Mesenchymal stem cell (in vitro differentiated cells and primary cell): ENCODE measurements at regions not wholly inside any gene's neighbourhood (a gene's known extent, or its start where the extent isn't known, plus 50 kb on each side); places are given as distances from the start of the nearest gene placed in this dataset.
A peak's percentile ranks its signal among the peaks of the same experiment; 100 is the strongest.

ENCODE experiments used
- DNase-seq: peaks from one replicate; pipeline ENCODE4 v3.0.0-alpha.2; 2013
- H2AFZ ChIP-seq: one replicate; pipeline ENCODE4 v1.6.1; 2013; ENCODE audit warnings: low read depth, mild to moderate bottlenecking, control low read depth, inconsistent platforms, low read length, moderate library complexity
- H2AK5ac ChIP-seq: 2 replicates; pipeline ENCODE4 v1.6.1; 2013; ENCODE audit warnings: low read length, moderate library complexity, mild to moderate bottlenecking, inconsistent platforms; ENCODE audit not compliant: severe bottlenecking
- H2BK120ac ChIP-seq: one replicate; pipeline ENCODE4 v1.6.1; 2013; ENCODE audit warnings: low read depth, mild to moderate bottlenecking, inconsistent platforms, low read length, moderate library complexity
- H2BK12ac ChIP-seq, 2 experiments: one replicate each; pipeline ENCODE4 v1.6.1; 2013; ENCODE audit warnings: inconsistent platforms in 2 of 2, low read length in 2 of 2, mild to moderate bottlenecking in 2 of 2, moderate library complexity in 2 of 2, control low read depth in 1 of 2
- H2BK15ac ChIP-seq: one replicate; pipeline ENCODE4 v1.6.1; 2013; ENCODE audit warnings: mild to moderate bottlenecking, low read depth, inconsistent platforms; ENCODE audit not compliant: poor library complexity, severe bottlenecking
- H2BK5ac ChIP-seq: 2 replicates; pipeline ENCODE4 v1.6.1; 2013; ENCODE audit warnings: low read depth, mild to moderate bottlenecking, low read length, control low read depth, inconsistent platforms; ENCODE audit not compliant: poor library complexity, severe bottlenecking
- H3K14ac ChIP-seq, 2 experiments: one replicate each; pipeline ENCODE4 v1.6.1; 2013; ENCODE audit warnings: inconsistent platforms in 2 of 2, low read length in 2 of 2, control low read depth in 1 of 2, mild to moderate bottlenecking in 1 of 2, moderate library complexity in 1 of 2
- H3K18ac ChIP-seq, 2 experiments: one replicate each; pipeline ENCODE4 v1.6.1; 2013; ENCODE audit warnings: inconsistent platforms in 2 of 2, low read length in 2 of 2, control low read depth in 1 of 2, low read depth in 1 of 2, mild to moderate bottlenecking in 1 of 2
- H3K23ac ChIP-seq, 2 experiments: one replicate each; pipeline ENCODE4 v1.6.1; 2013; ENCODE audit warnings: inconsistent platforms in 2 of 2, low read length in 2 of 2, mild to moderate bottlenecking in 2 of 2, moderate library complexity in 2 of 2, control low read depth in 1 of 2
- H3K27ac ChIP-seq: 2 replicates; pipeline ENCODE4 v1.5.1; 2013; ENCODE audit warnings: mild to moderate bottlenecking, moderate library complexity, low read length, control low read depth, inconsistent platforms; ENCODE audit not compliant: poor library complexity, severe bottlenecking
- H3K27me3 ChIP-seq, 2 experiments: 2 replicates each; pipeline versions ENCODE4 v1.6.1 to v1.7.0; 2013; ENCODE audit warnings: low read length in 2 of 2, mild to moderate bottlenecking in 2 of 2, moderate library complexity in 2 of 2, control low read depth in 1 of 2, inconsistent platforms in 1 of 2; ENCODE audit not compliant: control insufficient read depth in 1 of 2, insufficient read depth in 1 of 2
- H3K36me3 ChIP-seq, 2 experiments: 2 replicates each; pipeline versions ENCODE4 v1.6.1 to v1.7.0; 2013; ENCODE audit warnings: low read length in 2 of 2, control low read depth in 1 of 2, inconsistent platforms in 1 of 2, low read depth in 1 of 2, mild to moderate bottlenecking in 1 of 2; ENCODE audit not compliant: insufficient read depth in 2 of 2, control insufficient read depth in 1 of 2
- H3K4ac ChIP-seq, 2 experiments: one replicate each; pipeline ENCODE4 v1.6.1; 2013; ENCODE audit warnings: inconsistent platforms in 2 of 2, low read length in 2 of 2, mild to moderate bottlenecking in 2 of 2, moderate library complexity in 2 of 2, control low read depth in 1 of 2, low read depth in 1 of 2
- H3K4me1 ChIP-seq: 2 replicates; pipeline ENCODE4 v1.6.1; 2013; ENCODE audit warnings: low read depth, low read length, control low read depth; ENCODE audit not compliant: control insufficient read depth, insufficient read depth
- H3K4me2 ChIP-seq: 2 replicates; pipeline ENCODE4 v1.6.1; 2013; ENCODE audit warnings: low read length, mild to moderate bottlenecking, inconsistent platforms; ENCODE audit not compliant: poor library complexity, severe bottlenecking
- H3K4me3 ChIP-seq, 2 experiments: 2 replicates each; pipeline versions ENCODE4 v1.5.1 to v1.7.0; 2013; ENCODE audit warnings: low read length in 2 of 2, mild to moderate bottlenecking in 2 of 2, control low read depth in 1 of 2, low read depth in 1 of 2; ENCODE audit not compliant: insufficient read depth in 1 of 2
- H3K79me1 ChIP-seq: replicated peaks from 2 replicates; pipeline ENCODE4 v1.6.1; 2013; ENCODE audit warnings: mild to moderate bottlenecking, control low read depth, low read length, inconsistent platforms; ENCODE audit not compliant: poor library complexity, severe bottlenecking
- H3K9ac ChIP-seq: 2 replicates; pipeline ENCODE4 v1.7.0; 2013; ENCODE audit warnings: mild to moderate bottlenecking, low read length, moderate library complexity
- H3K9me3 ChIP-seq: 2 replicates; pipeline ENCODE4 v1.7.0; 2013; ENCODE audit warnings: mild to moderate bottlenecking, low read length; ENCODE audit not compliant: control insufficient read depth
- H4K8ac ChIP-seq: one replicate; pipeline ENCODE4 v1.6.1; 2013; ENCODE audit warnings: inconsistent platforms, mild to moderate bottlenecking, low read length, moderate library complexity
- H4K91ac ChIP-seq: one replicate; pipeline ENCODE4 v1.6.1; 2013; ENCODE audit warnings: mild to moderate bottlenecking, low read length, inconsistent platforms
- WGBS: methylation state at CpG from one replicate; pipeline ENCODE4 v1.1.7; 2013; ENCODE audit warnings: mixed read lengths; 5-methylcytosine and 5-hydroxymethylcytosine counted together

DNA sequence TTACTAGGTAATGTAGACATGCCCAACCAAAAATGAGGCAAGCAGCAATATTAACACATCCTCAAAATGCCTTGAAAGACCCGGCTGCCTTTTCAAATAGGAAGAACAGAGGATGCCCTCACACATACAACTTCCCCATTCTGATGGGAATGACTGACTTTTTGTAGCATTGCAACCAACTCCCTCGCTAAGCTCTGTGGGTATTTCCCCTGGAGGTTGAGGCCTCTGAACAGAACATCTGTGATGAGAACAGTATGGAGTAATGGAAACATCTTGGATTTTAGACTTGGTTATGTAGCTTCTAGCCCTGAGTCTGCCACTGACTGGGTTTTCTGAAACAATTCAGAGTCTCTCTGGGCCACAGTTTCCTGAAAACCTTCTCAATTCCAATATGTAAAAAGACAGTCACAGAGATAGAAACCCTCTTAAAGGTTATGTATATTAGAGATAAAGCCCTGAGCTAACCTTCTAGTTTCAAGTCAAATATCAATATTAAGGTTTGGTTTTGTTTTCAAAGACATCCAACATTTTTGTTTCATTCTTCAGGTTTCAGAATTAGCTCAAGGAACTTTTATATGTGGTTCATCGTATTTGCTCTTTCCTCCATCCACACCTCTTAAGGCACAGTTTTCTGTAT, 311.5 kb downstream of the SETD4 start:
- no peak overlapping the region for H3K23ac ChIP-seq
- no peak overlapping the region for H3K27ac ChIP-seq
- no peak for DNase-seq
- H2BK5ac ChIP-seq: no peak overlapping the region
- H3K9me3 ChIP-seq: peaks cover 9% of the 10 kb centered on the region
- no peak overlapping the region for H2BK120ac ChIP-seq
- no peaks in the 10 kb centered on the region for H3K79me1 ChIP-seq
- H3K4me3 ChIP-seq: no peak overlapping the region
- no peak overlapping the region for H3K14ac ChIP-seq
- H2AFZ ChIP-seq: no peak overlapping the region
- no peaks in the 10 kb centered on the region for H3K36me3 ChIP-seq
- no peak overlapping the region for H4K8ac ChIP-seq
- no peak overlapping the region for H2BK12ac ChIP-seq
- H3K4ac ChIP-seq: no peak overlapping the region
- H3K4me1 ChIP-seq: no peaks in the 10 kb centered on the region
- H2BK15ac ChIP-seq: no peak overlapping the region
- 96% methylated on average over 2 of the region's 3 CpGs for WGBS
- no peak overlapping the region for H2AK5ac ChIP-seq
- no peak overlapping the region for H3K18ac ChIP-seq
- H4K91ac ChIP-seq: no peak overlapping the region
- no peaks in the 10 kb centered on the region for H3K27me3 ChIP-seq
- no peak overlapping the region for H3K9ac ChIP-seq
- H3K4me2 ChIP-seq: no peak overlapping the region

DNA sequence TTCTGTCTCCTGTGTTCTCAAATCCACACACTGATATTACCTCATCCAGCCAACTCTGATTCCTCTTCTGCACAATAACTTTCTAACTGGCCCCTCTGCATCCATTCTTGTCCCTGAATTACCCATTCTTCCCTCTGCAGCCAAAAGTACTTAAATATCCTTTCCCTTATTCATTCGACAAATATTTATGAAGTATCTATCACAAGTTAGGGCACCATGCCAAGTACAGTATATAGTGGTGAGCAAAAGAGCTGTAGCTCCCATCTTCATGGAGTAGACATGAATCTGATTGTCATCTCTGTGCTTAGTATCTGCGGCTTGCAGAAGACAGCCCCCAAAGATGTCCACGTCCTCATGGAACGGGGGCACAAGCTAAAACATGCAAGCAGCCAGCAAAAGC, 316.8 kb downstream of the SETD4 start:
- H3K27ac ChIP-seq: no peak overlapping the region
- H3K4ac ChIP-seq: no peak overlapping the region
- H3K18ac ChIP-seq: no peak overlapping the region
- H3K4me3 ChIP-seq: no peak overlapping the region
- H2BK15ac ChIP-seq: no peak overlapping the region
- no peaks in the 10 kb centered on the region for H3K27me3 ChIP-seq
- no peak overlapping the region for H2BK5ac ChIP-seq
- no peak overlapping the region for H3K23ac ChIP-seq
- no peaks in the 10 kb centered on the region for H3K79me1 ChIP-seq
- no peak overlapping the region for H4K8ac ChIP-seq
- H3K9ac ChIP-seq: no peak overlapping the region
- H2AFZ ChIP-seq: no peak overlapping the region
- peak; percentile 29 for DNase-seq
- H3K14ac ChIP-seq: no peak overlapping the region
- peak overlapping the region; percentile 21 to 29 for H2BK12ac ChIP-seq
- peaks cover 10% of the 10 kb centered on the region for H3K9me3 ChIP-seq
- peaks cover 2% of the 10 kb centered on the region for H3K4me1 ChIP-seq
- H3K4me2 ChIP-seq: no peak overlapping the region
- no peak overlapping the region for H2BK120ac ChIP-seq
- H4K91ac ChIP-seq: no peak overlapping the region
- no peak overlapping the region for H2AK5ac ChIP-seq
- 95% methylated on average over 3 of the region's 4 CpGs for WGBS
- H3K36me3 ChIP-seq: no peaks in the 10 kb centered on the region

DNA sequence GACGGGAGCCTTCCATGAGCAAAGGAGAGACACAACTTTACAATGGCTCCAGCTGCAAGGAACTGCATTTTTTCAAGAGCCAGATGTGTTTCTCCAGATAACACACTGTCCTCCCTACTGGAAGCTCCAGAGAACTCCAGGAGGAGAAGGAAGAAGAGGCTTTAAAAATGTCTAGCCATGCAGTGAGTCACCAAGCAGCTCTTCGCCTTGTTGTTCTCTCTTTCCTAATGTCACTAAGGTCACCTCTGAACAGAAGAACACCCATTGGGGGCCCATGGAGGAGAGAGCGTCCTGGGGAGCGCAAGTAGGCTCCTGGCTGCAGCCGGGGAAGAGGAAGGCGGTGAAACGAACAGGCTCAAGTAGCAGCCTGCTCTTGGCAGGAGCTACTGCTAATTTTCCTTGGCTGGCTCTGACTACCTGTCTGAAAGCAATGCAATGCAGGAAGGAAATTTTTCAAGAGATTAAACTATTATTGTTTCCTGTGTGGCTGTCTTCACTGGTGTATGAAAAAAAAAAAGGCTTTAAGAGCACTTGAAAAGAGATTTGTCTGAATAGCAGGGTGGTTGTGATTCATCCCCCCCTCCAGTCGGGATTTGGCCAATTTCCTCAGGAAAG, 321.9 kb downstream of the SETD4 start:
- Histone ChIP-seq H3K4me2 (no peak overlapping the region), H3K79me1 (no peaks in the 10 kb centered on the region), H3K23ac (no peak overlapping the region), H2AK5ac (no peak overlapping the region), H3K4me1 (peaks cover 5% of the 10 kb centered on the region), H3K27me3 (no peaks in the 10 kb centered on the region), H3K4ac (no peak overlapping the region), H2BK120ac (no peak overlapping the region), H3K14ac (no peak overlapping the region), H4K91ac (no peak overlapping the region), H2BK15ac (no peak overlapping the region), H3K9ac (peak overlapping the region; percentile 28), H2AFZ (no peak overlapping the region), H2BK5ac (no peak overlapping the region), H2BK12ac (peak overlapping the region in 1 of 2 experiments; percentile 7), H3K36me3 (no peaks in the 10 kb centered on the region), H3K18ac (peak overlapping the region in 1 of 2 experiments; percentile 50), H3K27ac (peak overlapping the region; percentile 67), H4K8ac (no peak overlapping the region), H3K9me3 (peaks cover 10% of the 10 kb centered on the region), H3K4me3 (peak overlapping the region in 1 of 2 experiments; percentile 10)
- peak; percentile 82 for DNase-seq
- WGBS: 31% methylated on average over 8 of the region's 8 CpGs

DNA sequence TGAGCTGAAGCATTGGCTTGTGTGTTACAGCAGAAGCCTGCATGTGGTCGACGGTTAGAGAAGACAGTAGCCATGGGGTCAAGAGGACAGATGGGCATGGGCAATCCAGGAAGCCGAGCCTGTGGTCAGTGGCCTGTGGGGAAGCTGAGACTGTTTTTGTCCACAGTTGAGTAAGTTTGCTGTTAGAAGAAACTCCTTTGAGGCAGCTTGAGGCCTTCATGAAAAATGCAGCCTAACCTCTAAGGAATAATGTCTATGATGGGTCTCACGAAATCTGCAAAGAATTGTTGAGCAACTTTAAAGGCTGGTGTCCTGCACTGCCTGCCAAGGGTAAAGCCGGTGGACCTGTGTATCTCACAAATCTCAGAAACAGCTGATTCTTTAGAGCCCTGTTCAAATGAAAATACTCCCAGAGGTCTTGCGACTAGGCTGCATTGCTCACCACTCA, 322.4 kb downstream of the SETD4 start:
- Histone ChIP-seq H4K8ac (no peak overlapping the region), H2BK12ac (no peak overlapping the region), H3K18ac (peak overlapping the region in 1 of 2 experiments; percentile 6), H3K27me3 (no peaks in the 10 kb centered on the region), H3K4me3 (no peak overlapping the region), H3K27ac (peak overlapping the region; percentile 67), H3K79me1 (no peaks in the 10 kb centered on the region), H3K4me1 (peaks cover 5% of the 10 kb centered on the region), H3K14ac (no peak overlapping the region), H3K4me2 (no peak overlapping the region), H4K91ac (no peak overlapping the region), H3K9me3 (peaks cover 10% of the 10 kb centered on the region), H2BK15ac (no peak overlapping the region), H3K36me3 (no peaks in the 10 kb centered on the region), H3K9ac (peak overlapping the region; percentile 59), H2AFZ (no peak overlapping the region), H3K23ac (no peak overlapping the region), H2AK5ac (no peak overlapping the region), H2BK5ac (no peak overlapping the region), H2BK120ac (no peak overlapping the region), H3K4ac (no peak overlapping the region)
- peak; percentile 77 for DNase-seq
- 41% methylated on average over 6 of the region's 6 CpGs for WGBS
